ENCODE measurements at regions not wholly inside any gene's neighbourhood (a gene's known extent, or its start where the extent isn't known, plus 50 kb on each side); places are given as distances from the start of the nearest gene placed in this dataset.

DNA sequence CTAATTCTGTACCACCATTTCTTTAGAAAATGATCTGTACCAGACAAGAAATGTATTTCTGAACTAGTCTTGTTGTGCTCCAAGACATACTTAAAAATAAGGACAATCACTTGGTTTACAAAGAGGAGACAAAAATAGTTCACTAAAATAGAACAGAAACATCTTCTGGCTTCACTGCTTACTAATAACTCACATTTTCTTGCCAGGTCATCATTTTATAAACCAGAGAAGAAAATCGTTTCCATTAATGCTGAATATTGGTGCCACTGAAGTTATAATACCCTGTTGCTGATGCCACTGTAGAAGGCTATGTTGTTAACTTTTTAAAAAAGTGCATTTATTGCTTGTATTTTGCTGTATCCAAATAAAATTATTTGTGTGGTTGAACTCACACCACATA lies 94.8 kb upstream of the ZNF236 start:
- TF ChIP-seq CTCF (IDR thresholded peaks at IDR 0.05) (no peak), EP300 (IDR thresholded peaks at IDR 0.05) (no peak), POLR2A (IDR thresholded peaks at IDR 0.05; ENCODE audit: low read depth) (no peak)
